Caco-2 (cell line): ENCODE measurements at regions not wholly inside any gene's neighbourhood (a gene's known extent, or its start where the extent isn't known, plus 50 kb on each side); places are given as distances from the start of the nearest gene placed in this dataset.

Source experiments
- BruUV-seq: library from RNA; stranded (reverse); fragments of 400-500 nt; replicated peaks from 2 replicates; lab custom pipeline; 2021; lab: Mats Ljungman, UMichigan
- CTCF ChIA-PET: fragments of 300-600 bp; sonication (Branson Sonifier 250); formaldehyde crosslinking; loops from one replicate; lab custom pipeline; 2022; ENCODE audit warnings: antibody characterized with exemption; lab: Charles Lee
- POLR2A ChIA-PET: fragments of 300-600 bp; sonication (Branson Sonifier 250); formaldehyde crosslinking; loops from one replicate; lab custom pipeline; 2022; ENCODE audit warnings: antibody characterized with exemption; lab: Charles Lee
- DNase-seq, 2 experiments: peaks; one replicate each; pipeline versions ENCODE4 v3.0.0 to v3.0.0-alpha.2; 2020 to 2022
- H3K27me3 ChIP-seq: replicated peaks from 2 replicates; pipeline ENCODE4 v1.6.0; 2011; ENCODE audit warnings: low read length; ENCODE audit not compliant: control insufficient read depth, insufficient read depth
- H3K36me3 ChIP-seq: 2 replicates; pipeline ENCODE4 v1.5.1; 2011; ENCODE audit warnings: low read length; ENCODE audit not compliant: control insufficient read depth, insufficient read depth
- H3K4me1 ChIP-seq: fragments of 250-450 bp; sonication (Bioruptor Pico); 2 replicates; pipeline ENCODE4 v1.5.1; 2020; ENCODE audit warnings: mild to moderate bottlenecking
- H3K4me3 ChIP-seq: 2 replicates; pipeline ENCODE4 v1.5.1; 2011; ENCODE audit warnings: low read depth, mild to moderate bottlenecking, control low read depth, low read length
- H3K9me3 ChIP-seq: fragments of 250-450 bp; sonication (Bioruptor Pico); 2 replicates; pipeline ENCODE4 v1.5.1; 2020; ENCODE audit warnings: mild to moderate bottlenecking, moderate library complexity
- H3K27ac Mint-ChIP-seq: one replicate; pipeline ENCODE4 v1.8.0; 2022; ENCODE audit warnings: mixed read lengths; ENCODE audit not compliant: unreplicated experiment
- H3K27me3 Mint-ChIP-seq: one replicate; pipeline ENCODE4 v1.8.0; 2022; ENCODE audit warnings: mixed read lengths; ENCODE audit not compliant: insufficient read depth, unreplicated experiment
- H3K36me3 Mint-ChIP-seq: one replicate; pipeline ENCODE4 v1.8.0; 2022; ENCODE audit warnings: mild to moderate bottlenecking, mixed read lengths; ENCODE audit not compliant: insufficient read depth, unreplicated experiment
- H3K4me1 Mint-ChIP-seq: one replicate; pipeline ENCODE4 v1.8.0; 2022; ENCODE audit warnings: low read depth, mixed read lengths; ENCODE audit not compliant: unreplicated experiment
- H3K4me3 Mint-ChIP-seq: one replicate; pipeline ENCODE4 v1.8.0; 2022; ENCODE audit warnings: mild to moderate bottlenecking, moderate library complexity, mixed read lengths; ENCODE audit not compliant: unreplicated experiment
- H3K9me3 Mint-ChIP-seq: one replicate; pipeline ENCODE4 v1.8.0; 2022; ENCODE audit warnings: mixed read lengths; ENCODE audit not compliant: unreplicated experiment
- CTCF ChIP-seq, 2 experiments: fragments of 200-600 bp in 1 of 2; IDR thresholded peaks; 1 replicate in 1 of 2; 2 replicates in 1 of 2; pipeline versions ENCODE4 v1.5.1 to v1.8.0; 2011 to 2022; ENCODE audit warnings: antibody characterized with exemption in 1 of 2, control low read depth in 1 of 2, inconsistent platforms in 1 of 2, low read depth in 1 of 2, low read length in 1 of 2, mild to moderate bottlenecking in 1 of 2, moderate library complexity in 1 of 2; ENCODE audit not compliant: insufficient read depth in 1 of 2, severe bottlenecking in 1 of 2, unreplicated experiment in 1 of 2
- intact Hi-C: fragments of 100-400 bp; cut with micrococcal nuclease; formaldehyde crosslinking; loops from one replicate; pipeline ENCODE4 v1.10.0; 2022; ENCODE audit not compliant: unreplicated experiment

DNA sequence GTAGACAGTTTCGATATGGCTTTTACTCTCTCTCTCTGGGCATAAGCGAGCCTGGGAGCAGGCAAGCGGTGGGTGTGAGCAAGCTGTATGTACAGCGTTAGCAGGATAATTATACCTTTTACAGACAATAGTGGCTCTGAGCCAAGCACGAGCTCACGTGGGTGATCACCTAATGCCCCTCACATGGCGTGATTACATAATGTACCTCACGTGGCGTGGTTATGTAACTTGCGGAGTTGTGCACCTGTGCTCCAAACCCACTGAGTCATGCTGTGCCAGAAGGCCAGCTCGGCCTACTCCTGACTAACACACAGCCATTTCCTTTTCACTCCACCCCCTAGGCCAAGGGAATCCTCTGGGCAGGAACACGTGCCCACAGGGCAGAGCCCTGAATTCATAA, 797.2 kb downstream of the EFNA5 start:
- Mint-ChIP-seq H3K36me3 (no peaks in the 10 kb centered on the region), H3K27ac (no peak overlapping the region), H3K4me1 (no peaks in the 10 kb centered on the region), H3K9me3 (no peaks in the 10 kb centered on the region), H3K4me3 (no peak overlapping the region), H3K27me3 (no peaks in the 10 kb centered on the region)
- TF ChIP-seq CTCF (IDR thresholded peaks at IDR 0.05; ENCODE audit: insufficient read depth in 1 of 2, low read depth in 1 of 2, low read length in 1 of 2, severe bottlenecking in 1 of 2, unreplicated experiment in 1 of 2): no peak
- Histone ChIP-seq H3K36me3 (no peaks in the 10 kb centered on the region), H3K27me3 (no peaks in the 10 kb centered on the region), H3K9me3 (peaks cover 14% of the 10 kb centered on the region; the same call in 1 of the 2 replicates), H3K4me3 (no peak overlapping the region), H3K4me1 (no peaks in the 10 kb centered on the region)
- CTCF ChIA-PET: no interaction called here
- POLR2A ChIA-PET: no interaction called here
- no TSS peak for BruUV-seq
- intact Hi-C loops: no loop called here
- no peak for DNase-seq

DNA sequence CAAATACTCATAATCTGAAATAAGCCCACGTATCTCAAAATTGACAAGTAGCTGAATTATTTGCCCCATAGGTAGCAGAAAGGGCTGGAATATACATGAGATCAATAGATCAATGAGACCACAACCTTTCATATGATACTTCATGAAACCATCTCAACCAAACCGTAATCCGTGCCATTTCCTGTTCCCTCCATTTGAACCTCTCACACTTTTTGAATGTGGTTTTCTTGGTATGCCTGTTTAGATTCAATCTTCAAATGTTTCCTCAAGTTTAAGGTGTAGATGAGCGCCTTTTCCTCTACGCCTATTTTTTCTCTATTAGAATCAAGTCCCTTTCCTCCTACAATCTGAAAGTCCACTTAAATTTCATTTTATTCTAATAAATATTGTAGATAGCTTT, 805.5 kb downstream of the EFNA5 start:
- no peak overlapping the region for H3K4me3 Mint-ChIP-seq
- peaks cover 20% of the 10 kb centered on the region for H3K4me1 Mint-ChIP-seq
- TF ChIP-seq CTCF (IDR thresholded peaks at IDR 0.05; ENCODE audit: insufficient read depth in 1 of 2, low read depth in 1 of 2, low read length in 1 of 2, severe bottlenecking in 1 of 2, unreplicated experiment in 1 of 2): no peak
- intact Hi-C loops: no loop called here
- no peaks in the 10 kb centered on the region for H3K9me3 ChIP-seq
- H3K36me3 Mint-ChIP-seq: no peaks in the 10 kb centered on the region
- H3K27me3 Mint-ChIP-seq: no peaks in the 10 kb centered on the region
- POLR2A ChIA-PET: no interaction called here
- no peak overlapping the region for H3K4me3 ChIP-seq
- peaks cover 42% of the 10 kb centered on the region for H3K4me1 ChIP-seq
- CTCF ChIA-PET: interaction anchor here (0.6 kb wide), 1 partner anchor 355 kb away, joined by 3 read pairs; no protein-coding TSS in a partner anchor
- H3K27ac Mint-ChIP-seq: no peak overlapping the region
- H3K27me3 ChIP-seq: no peaks in the 10 kb centered on the region
- peaks cover 9% of the 10 kb centered on the region for H3K9me3 Mint-ChIP-seq
- no TSS peak for BruUV-seq
- no peaks in the 10 kb centered on the region for H3K36me3 ChIP-seq
- no peak for DNase-seq

DNA sequence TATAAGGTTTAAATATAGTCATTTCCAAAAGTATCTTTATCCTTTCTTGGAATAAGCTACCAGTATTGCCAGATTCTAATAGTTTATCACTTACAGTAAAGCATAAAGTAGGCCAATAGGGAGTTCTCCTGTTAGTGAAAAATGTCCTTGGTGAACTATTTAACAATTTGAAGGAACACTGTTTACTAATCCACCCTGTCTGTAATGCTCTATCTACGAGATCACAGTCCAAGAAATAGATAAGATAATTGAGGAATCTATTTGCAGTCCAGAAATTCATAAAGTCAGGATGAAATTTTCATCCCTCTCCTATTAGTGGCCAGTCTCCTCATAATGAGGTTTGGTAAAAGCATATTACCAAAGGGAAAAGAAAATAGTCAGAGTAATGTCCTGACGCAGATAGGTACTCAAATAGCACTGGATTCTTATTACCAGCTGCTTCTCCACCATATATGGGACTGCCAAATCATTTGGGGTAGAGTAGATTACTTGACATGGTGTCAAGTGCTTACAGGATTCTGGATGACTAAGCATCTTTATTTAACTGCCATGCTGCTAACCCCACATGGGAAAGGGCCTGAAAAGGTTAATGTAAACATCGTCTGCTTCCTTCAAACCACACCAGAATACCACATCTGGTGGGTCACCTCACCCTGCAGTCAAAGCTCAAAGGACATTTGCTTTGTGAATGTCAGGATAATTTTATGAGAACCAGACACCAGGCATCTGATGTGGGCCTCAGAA, 808.1 kb downstream of the EFNA5 start:
- ChIA-PET CTCF (no interaction called here), POLR2A (no interaction called here)
- BruUV-seq: no TSS peak
- Mint-ChIP-seq H3K27me3 (no peaks in the 10 kb centered on the region), H3K27ac (no peak overlapping the region), H3K9me3 (peaks cover 9% of the 10 kb centered on the region), H3K4me3 (no peak overlapping the region), H3K4me1 (peaks cover 20% of the 10 kb centered on the region), H3K36me3 (no peaks in the 10 kb centered on the region)
- no peaks in the 10 kb centered on the region for H3K36me3 ChIP-seq
- H3K4me3 ChIP-seq: no peak overlapping the region
- H3K4me1 ChIP-seq: peaks cover 42% of the 10 kb centered on the region
- no peak for DNase-seq
- TF ChIP-seq CTCF (IDR thresholded peaks at IDR 0.05; ENCODE audit: insufficient read depth in 1 of 2, low read depth in 1 of 2, low read length in 1 of 2, severe bottlenecking in 1 of 2, unreplicated experiment in 1 of 2): no peak
- no peaks in the 10 kb centered on the region for H3K9me3 ChIP-seq
- no peaks in the 10 kb centered on the region for H3K27me3 ChIP-seq
- intact Hi-C loops: loop anchor here (2.0 kb wide), 1 partner anchor 14 kb away; no protein-coding TSS in a partner anchor
